ENCODE measurements at regions not wholly inside any gene's neighbourhood (a gene's known extent, or its start where the extent isn't known, plus 50 kb on each side); places are given as distances from the start of the nearest gene placed in this dataset.

DNA sequence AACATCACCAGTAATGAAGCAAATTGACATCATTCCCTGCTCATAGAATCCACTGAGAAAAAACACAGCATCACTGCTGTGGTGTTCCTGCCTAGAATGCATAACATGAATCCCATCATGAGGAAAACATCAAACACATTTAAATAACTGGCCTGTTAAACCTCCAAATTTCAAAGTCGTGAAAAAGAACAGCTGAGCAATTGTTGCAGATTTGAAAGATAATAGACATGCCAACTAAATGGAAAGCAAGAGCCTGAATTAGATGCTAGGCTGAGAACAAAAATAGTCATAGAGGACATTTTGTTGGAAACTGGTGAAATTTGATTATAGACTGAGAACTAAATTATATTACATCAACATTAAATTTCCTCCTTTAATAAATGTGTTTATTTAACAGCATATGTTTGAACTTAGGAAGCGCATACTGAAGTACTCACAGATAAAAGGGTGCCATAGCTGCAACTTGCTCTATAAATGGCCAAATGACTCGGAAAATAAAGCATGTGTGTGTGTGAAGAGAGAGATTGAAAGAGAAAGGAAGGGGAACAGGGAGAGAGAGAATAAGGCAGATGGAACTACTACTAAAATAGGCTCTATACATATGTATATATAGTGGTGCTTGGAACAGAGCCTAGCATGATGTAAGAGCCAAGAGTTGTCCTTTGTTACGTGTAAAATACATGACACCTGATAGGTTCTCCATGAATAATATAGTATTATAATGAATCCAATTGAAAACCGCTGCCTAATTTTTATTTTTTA lies 305.0 kb upstream of the MON1B start:
- POLR2A ChIA-PET = no interaction called here
- 50% methylated on average over 5 of the region's 5 CpGs for WGBS (ENCODE audit: missing lambda C conversion rate)
- CTCF ChIA-PET = interaction anchor here (0.8 kb wide), 1 partner anchor 1122 kb away, joined by 3 read pairs; no protein-coding TSS in a partner anchor

DNA sequence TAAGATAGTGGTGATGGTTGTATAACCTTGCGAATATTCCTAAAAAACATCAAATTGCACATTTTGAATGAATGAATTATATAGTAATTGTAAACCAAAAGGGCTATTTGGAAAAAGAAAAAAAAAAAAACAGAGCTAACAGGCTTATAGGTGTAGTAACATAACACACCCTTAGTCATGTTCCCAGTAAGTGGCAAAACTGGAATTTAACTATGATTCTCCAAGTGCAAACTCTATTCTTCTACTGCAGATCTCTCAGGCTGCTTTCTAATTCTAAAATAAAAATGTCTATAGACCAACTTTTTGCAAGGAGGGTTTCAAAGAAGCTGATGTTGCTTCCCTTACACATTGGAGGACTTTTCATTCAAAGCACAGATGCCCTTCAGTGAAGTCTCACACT lies 293.2 kb upstream of the MON1B start:
- ATAC-seq (peak in 1 of 2 experiments; percentile 56; a peak in 3 of 6 replicates), DNase-seq (ENCODE audit: low read depth in 1 of 2, low spot score in 1 of 2) (no peak), FAIRE-seq (no peak)
- peak overlapping the region in 1 of 2 experiments; percentile 34; a peak in 1 of 6 replicates for H3K27ac ChIP-seq
- TF ChIP-seq ESRRA (IDR thresholded peaks at IDR 0.05; ENCODE audit: borderline replicate concordance, low read length) (no peak), MYC (IDR thresholded peaks at IDR 0.05; ENCODE audit: borderline replicate concordance, low read length) (no peak), ZC3H11A (IDR thresholded peaks at IDR 0.05) (no peak), CEBPB (IDR thresholded peaks at IDR 0.05) (no peak), ZSCAN20 (CRISPR knock-in tag; IDR thresholded peaks at IDR 0.05) (no peak), HDAC2 (IDR thresholded peaks at IDR 0.05) (no peak), RCOR1 (IDR thresholded peaks at IDR 0.05; ENCODE audit: low read depth, low read length) (no peak), ZFP36 (IDR thresholded peaks at IDR 0.05; ENCODE audit: borderline replicate concordance, partially characterized antibody) (no peak), KDM1A (IDR thresholded peaks at IDR 0.05; ENCODE audit: low read depth) (no peak), RNF2 (IDR thresholded peaks at IDR 0.05; ENCODE audit: borderline replicate concordance, low read depth) (no peak), SMC3 (IDR thresholded peaks at IDR 0.05) (no peak), ZNF302 (CRISPR knock-in tag; IDR thresholded peaks at IDR 0.05) (no peak), HOXB13 (CRISPR knock-in tag; IDR thresholded peaks at IDR 0.05; ENCODE audit: low read depth) (no peak), NFE2L2 (conservative IDR thresholded peaks at IDR 0.05; ENCODE audit: low read length) (no peak), POLR2A (IDR thresholded peaks at IDR 0.05; ENCODE audit: low read length) (no peak)
- TF ChIP-seq, protein P1, sequence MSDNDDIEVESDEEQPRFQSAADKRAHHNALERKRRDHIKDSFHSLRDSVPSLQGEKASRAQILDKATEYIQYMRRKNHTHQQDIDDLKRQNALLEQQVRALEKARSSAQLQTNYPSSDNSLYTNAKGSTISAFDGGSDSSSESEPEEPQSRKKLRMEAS (IDR thresholded peaks at IDR 0.05) = no peak
- TF ChIP-seq, protein P2, sequence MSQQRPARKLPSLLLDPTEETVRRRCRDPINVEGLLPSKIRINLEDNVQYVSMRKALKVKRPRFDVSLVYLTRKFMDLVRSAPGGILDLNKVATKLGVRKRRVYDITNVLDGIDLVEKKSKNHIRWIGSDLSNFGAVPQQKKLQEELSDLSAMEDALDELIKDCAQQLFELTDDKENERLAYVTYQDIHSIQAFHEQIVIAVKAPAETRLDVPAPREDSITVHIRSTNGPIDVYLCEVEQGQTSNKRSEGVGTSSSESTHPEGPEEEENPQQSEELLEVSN (IDR thresholded peaks at IDR 0.05; ENCODE audit: borderline replicate concordance, low read depth) = no peak
- peak overlapping the region; percentile 17; the same call in 1 of the 3 replicates for H3K4me2 ChIP-seq
- WGBS (ENCODE audit: missing lambda C conversion rate) = 89% methylated on average over 1 of the region's 1 CpG
- peaks cover 5% of the 10 kb centered on the region; the same call in 1 of the 3 replicates for H3K9me3 ChIP-seq
- POLR2A ChIA-PET = no interaction called here
- peaks cover 22% of the 10 kb centered on the region for H3K4me1 ChIP-seq
- H3K4me3 ChIP-seq = no peak overlapping the region
- CTCF ChIA-PET = interaction anchor here (0.6 kb wide), 1 partner anchor 1054 kb away, joined by 5 read pairs; no protein-coding TSS in a partner anchor

More for the DNA sequence above, 305.0 kb upstream of the MON1B start:
- DNase-seq (ENCODE audit: low read depth in 1 of 2, low spot score in 1 of 2) (no peak), ATAC-seq (no peak), FAIRE-seq (no peak)
- Histone ChIP-seq H3K4me1 (no peaks in the 10 kb centered on the region), H3K9me3 (no peaks in the 10 kb centered on the region), H3K4me3 (no peak overlapping the region), H3K27ac (no peak overlapping the region), H3K4me2 (no peak overlapping the region)
- TF ChIP-seq MYC (IDR thresholded peaks at IDR 0.05; ENCODE audit: borderline replicate concordance, low read length) (no peak), RFX5 (IDR thresholded peaks at IDR 0.05) (no peak), PHF8 (IDR thresholded peaks at IDR 0.05; ENCODE audit: borderline replicate concordance, low read depth) (no peak), BHLHE40 (IDR thresholded peaks at IDR 0.05; ENCODE audit: low read depth, low read length) (no peak), JUN (IDR thresholded peaks at IDR 0.05) (no peak), EHF (CRISPR knock-in tag; IDR thresholded peaks at IDR 0.05) (no peak), ZC3H11A (IDR thresholded peaks at IDR 0.05) (no peak), NFE2L2 (conservative IDR thresholded peaks at IDR 0.05; ENCODE audit: low read length) (no peak), GATA3 (IDR thresholded peaks at IDR 0.05; ENCODE audit: borderline replicate concordance) (no peak), RCOR1 (IDR thresholded peaks at IDR 0.05; ENCODE audit: low read depth, low read length) (no peak), FOSL2 (IDR thresholded peaks at IDR 0.05) (no peak), FOSL2 (CRISPR knock-in tag; IDR thresholded peaks at IDR 0.05) (no peak)

DNA sequence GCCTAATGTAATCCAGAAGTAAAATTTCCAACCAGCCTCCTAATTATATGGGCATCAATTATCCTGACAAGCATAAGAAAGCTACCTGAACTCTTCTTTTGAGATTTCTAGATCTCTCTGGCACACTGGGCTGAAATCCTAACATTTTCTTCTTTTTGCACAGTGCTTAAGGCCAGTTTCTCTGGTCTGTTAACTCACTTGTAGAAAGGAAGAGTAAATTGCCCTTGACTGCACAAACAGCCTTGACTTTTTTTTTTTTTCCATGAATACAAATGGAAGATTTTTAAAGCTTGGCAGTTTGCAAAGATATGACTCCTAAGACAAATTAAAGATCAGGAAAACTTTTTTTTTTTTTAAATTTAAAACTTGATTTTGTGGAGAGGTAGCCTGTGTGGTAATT lies 291.2 kb upstream of the MON1B start:
- no peak for DNase-seq (ENCODE audit: low read depth in 1 of 2, low spot score in 1 of 2)
- Histone ChIP-seq H3K9me3 (no peaks in the 10 kb centered on the region; the same call in 2 of the 3 replicates), H3K4me3 (no peak overlapping the region), H3K4me2 (peak overlapping the region; percentile 53), H3K4me1 (peaks cover 24% of the 10 kb centered on the region), H3K27ac (no peak overlapping the region)
- CTCF ChIA-PET = interaction anchor here (0.8 to 1.5 kb wide), 2 partner anchors 11 to 46 kb away, joined by 3 to 5 read pairs; no protein-coding TSS in a partner anchor
- POLR2A ChIA-PET = no interaction called here
- no peak for ATAC-seq
- no peak for FAIRE-seq
- TF ChIP-seq POLR2A (IDR thresholded peaks at IDR 0.05; ENCODE audit: low read length) (no peak), JUNB (IDR thresholded peaks at IDR 0.05) (no peak), RNF2 (IDR thresholded peaks at IDR 0.05; ENCODE audit: borderline replicate concordance, low read depth) (no peak), ESRRA (IDR thresholded peaks at IDR 0.05; ENCODE audit: borderline replicate concordance, low read length) (no peak), TFCP2L1 (CRISPR knock-in tag; IDR thresholded peaks at IDR 0.05) (no peak), FOSB (CRISPR knock-in tag; IDR thresholded peaks at IDR 0.05) (no peak), CHD2 (IDR thresholded peaks at IDR 0.05; ENCODE audit: low read length, partially characterized antibody) (no peak), POLR2AphosphoS2 (conservative IDR thresholded peaks at IDR 0.05; ENCODE audit: low read length) (no peak), HOXA7 (CRISPR knock-in tag; IDR thresholded peaks at IDR 0.05) (no peak), NPAS2 (CRISPR knock-in tag; IDR thresholded peaks at IDR 0.05; ENCODE audit: borderline replicate concordance) (no peak)
- TF ChIP-seq, protein P3, sequence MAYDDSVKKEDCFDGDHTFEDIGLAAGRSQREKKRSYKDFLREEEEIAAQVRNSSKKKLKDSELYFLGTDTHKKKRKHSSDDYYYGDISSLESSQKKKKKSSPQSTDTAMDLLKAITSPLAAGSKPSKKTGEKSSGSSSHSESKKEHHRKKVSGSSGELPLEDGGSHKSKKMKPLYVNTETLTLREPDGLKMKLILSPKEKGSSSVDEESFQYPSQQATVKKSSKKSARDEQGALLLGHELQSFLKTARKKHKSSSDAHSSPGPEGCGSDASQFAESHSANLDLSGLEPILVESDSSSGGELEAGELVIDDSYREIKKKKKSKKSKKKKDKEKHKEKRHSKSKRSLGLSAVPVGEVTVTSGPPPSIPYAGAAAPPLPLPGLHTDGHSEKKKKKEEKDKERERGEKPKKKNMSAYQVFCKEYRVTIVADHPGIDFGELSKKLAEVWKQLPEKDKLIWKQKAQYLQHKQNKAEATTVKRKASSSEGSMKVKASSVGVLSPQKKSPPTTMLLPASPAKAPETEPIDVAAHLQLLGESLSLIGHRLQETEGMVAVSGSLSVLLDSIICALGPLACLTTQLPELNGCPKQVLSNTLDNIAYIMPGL (CRISPR knock-in tag; IDR thresholded peaks at IDR 0.05; ENCODE audit: borderline replicate concordance) = no peak
- TF ChIP-seq, protein P4, sequence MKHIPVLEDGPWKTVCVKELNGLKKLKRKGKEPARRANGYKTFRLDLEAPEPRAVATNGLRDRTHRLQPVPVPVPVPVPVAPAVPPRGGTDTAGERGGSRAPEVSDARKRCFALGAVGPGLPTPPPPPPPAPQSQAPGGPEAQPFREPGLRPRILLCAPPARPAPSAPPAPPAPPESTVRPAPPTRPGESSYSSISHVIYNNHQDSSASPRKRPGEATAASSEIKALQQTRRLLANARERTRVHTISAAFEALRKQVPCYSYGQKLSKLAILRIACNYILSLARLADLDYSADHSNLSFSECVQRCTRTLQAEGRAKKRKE (CRISPR knock-in tag; IDR thresholded peaks at IDR 0.05; ENCODE audit: low read depth) = no peak

All from A549 (cell line).